ENCODE measurements at regions not wholly inside any gene's neighbourhood (a gene's known extent, or its start where the extent isn't known, plus 50 kb on each side); places are given as distances from the start of the nearest gene placed in this dataset.

- no peak for DNase-seq
Measured at GRCh38 chr4:111797455-111798163, 347.6 kb upstream of the FAM241A start.

- DNase-seq: no peak
Measured at GRCh38 chr4:111798840-111799239, 346.4 kb upstream of the FAM241A start.

- DNase-seq: no peak
Measured at GRCh38 chr4:111800551-111800950, 344.7 kb upstream of the FAM241A start.

- DNase-seq: no peak
Measured at GRCh38 chr4:111802191-111802590, 343.1 kb upstream of the FAM241A start.

GRCh38 chr4:111806331-111806730 is 338.9 kb upstream of the FAM241A start:
- DNase-seq: no peak

- DNase-seq: peak; percentile 49
Measured at GRCh38 chr4:111807576-111807975, 337.7 kb upstream of the FAM241A start.

GRCh38 chr4:111808174-111808573 is 337.1 kb upstream of the FAM241A start:
- DNase-seq: no peak

- no peak for DNase-seq
Measured at GRCh38 chr4:111811661-111812060, 333.6 kb upstream of the FAM241A start.

GRCh38 chr4:111812114-111812513 is 333.1 kb upstream of the FAM241A start:
- no peak for DNase-seq

- no peak for DNase-seq
Measured at GRCh38 chr4:111812760-111813159, 332.5 kb upstream of the FAM241A start.

GRCh38 chr4:111813555-111814140 is 331.6 kb upstream of the FAM241A start:
- DNase-seq: no peak

GRCh38 chr4:111814961-111815360 is 330.3 kb upstream of the FAM241A start:
- DNase-seq: no peak

GRCh38 chr4:111821342-111821741 is 323.9 kb upstream of the FAM241A start:
- no peak for DNase-seq

GRCh38 chr4:111836601-111837000 is 308.7 kb upstream of the FAM241A start:
- DNase-seq: no peak

GRCh38 chr4:111837761-111838160 is 307.5 kb upstream of the FAM241A start:
- no peak for DNase-seq

GRCh38 chr4:111838406-111838930 is 306.8 kb upstream of the FAM241A start:
- no peak for DNase-seq

- no peak for DNase-seq
Measured at GRCh38 chr4:111839141-111839540, 306.1 kb upstream of the FAM241A start.

GRCh38 chr4:111842336-111842735 is 302.9 kb upstream of the FAM241A start:
- DNase-seq: no peak

- DNase-seq: no peak
Measured at GRCh38 chr4:111847296-111848008, 297.8 kb upstream of the FAM241A start.

- DNase-seq: no peak
Measured at GRCh38 chr4:111849746-111850284, 295.4 kb upstream of the FAM241A start.

- peak; percentile 19 for DNase-seq
Measured at GRCh38 chr4:111854494-111855087, 290.7 kb upstream of the FAM241A start.

GRCh38 chr4:111855308-111855707 is 289.9 kb upstream of the FAM241A start:
- no peak for DNase-seq

All from renal pelvis (tissue), 1 donor.